ENCODE measurements at regions not wholly inside any gene's neighbourhood (a gene's known extent, or its start where the extent isn't known, plus 50 kb on each side); places are given as distances from the start of the nearest gene placed in this dataset.
"Not testable (repeated sequence)": the region's sequence is repeated elsewhere in the genome, so short reads cannot be mapped to it uniquely, and the experiment has no call there.

- no peak for TF ChIP-seq CTCF (IDR thresholded peaks at IDR 0.05; ENCODE audit: insufficient read depth, low read depth, low read length, missing control alignments)
- DNase-seq (ENCODE audit: low read depth): no peak
- H3K4me3 ChIP-seq (ENCODE audit: low read length): no peak overlapping the region
These were observed 66.2 kb upstream of the ATXN3L start for GRCh38 chrX:13386092-13386491.

- no peak for DNase-seq (ENCODE audit: low read depth)
- TF ChIP-seq CTCF (IDR thresholded peaks at IDR 0.05; ENCODE audit: insufficient read depth, low read depth, low read length, missing control alignments): no peak
- no peak overlapping the region for H3K4me3 ChIP-seq (ENCODE audit: low read length)
These were observed 64.1 kb upstream of the ATXN3L start for GRCh38 chrX:13383907-13384306.

GRCh38 chrX:13381514-13381913 lies 61.7 kb upstream of the ATXN3L start:
- H3K4me3 ChIP-seq (ENCODE audit: low read length): no peak overlapping the region
- no peak for TF ChIP-seq CTCF (IDR thresholded peaks at IDR 0.05; ENCODE audit: insufficient read depth, low read depth, low read length, missing control alignments)
- DNase-seq (ENCODE audit: low read depth): no peak

- no peak for TF ChIP-seq CTCF (IDR thresholded peaks at IDR 0.05; ENCODE audit: insufficient read depth, low read depth, low read length, missing control alignments)
- DNase-seq (ENCODE audit: low read depth): peak; percentile 72
- H3K4me3 ChIP-seq (ENCODE audit: low read length): no peak overlapping the region
These were observed 60.4 kb upstream of the ATXN3L start for GRCh38 chrX:13380211-13380610.

- not testable (repeated sequence) for H3K4me3 ChIP-seq (ENCODE audit: low read length); DNase-seq (ENCODE audit: low read depth)
These were observed 59.0 kb upstream of the ATXN3L start for GRCh38 chrX:13378562-13379518.

- no peak overlapping the region for H3K4me3 ChIP-seq (ENCODE audit: low read length)
- no peak for TF ChIP-seq CTCF (IDR thresholded peaks at IDR 0.05; ENCODE audit: insufficient read depth, low read depth, low read length, missing control alignments)
- DNase-seq (ENCODE audit: low read depth): peak; percentile 62
These were observed 57.7 kb upstream of the ATXN3L start for GRCh38 chrX:13377550-13377934.

GRCh38 chrX:13376857-13377549 lies 57.1 kb upstream of the ATXN3L start:
- DNase-seq (ENCODE audit: low read depth): peak; percentile 76
- no peak for TF ChIP-seq CTCF (IDR thresholded peaks at IDR 0.05; ENCODE audit: insufficient read depth, low read depth, low read length, missing control alignments)

GRCh38 chrX:13375596-13375995 lies 55.7 kb upstream of the ATXN3L start:
- DNase-seq (ENCODE audit: low read depth): not testable (repeated sequence)

More at GRCh38 chrX:13376857-13377549, 57.1 kb upstream of the ATXN3L start:
- no peak overlapping the region for H3K4me3 ChIP-seq (ENCODE audit: low read length)

More at GRCh38 chrX:13375596-13375995, 55.7 kb upstream of the ATXN3L start:
- H3K4me3 ChIP-seq (ENCODE audit: low read length): not testable (repeated sequence)
